ENCODE measurements at regions not wholly inside any gene's neighbourhood (a gene's known extent, or its start where the extent isn't known, plus 50 kb on each side); places are given as distances from the start of the nearest gene placed in this dataset.
A peak's percentile ranks its signal among the peaks of the same experiment; 100 is the strongest.

GRCh38 chr6:125528621-125529041 lies 220.8 kb upstream of the HEY2 start:
- Histone ChIP-seq H3K27ac (ENCODE audit: low read depth, low read length) (no peak overlapping the region), H2AFZ (ENCODE audit: low read length) (no peak overlapping the region), H3K27me3 (ENCODE audit: insufficient read depth, low read length) (no peaks in the 10 kb centered on the region), H3K4me2 (ENCODE audit: insufficient read depth, low read length) (no peak overlapping the region), H3K4me1 (ENCODE audit: insufficient read depth, low read length) (no peaks in the 10 kb centered on the region), H3K4me3 (ENCODE audit: insufficient read depth, low read length) (no peak overlapping the region), H3K9me3 (ENCODE audit: low read depth, low read length) (no peaks in the 10 kb centered on the region), H3K79me2 (ENCODE audit: insufficient read depth, low read length) (no peaks in the 10 kb centered on the region), H3K36me3 (ENCODE audit: insufficient read depth, low read length) (no peaks in the 10 kb centered on the region), H4K20me1 (ENCODE audit: insufficient read depth, low read length) (no peaks in the 10 kb centered on the region)
- DNase-seq (ENCODE audit: insufficient read length, low spot score, missing footprints) = no peak
- TF ChIP-seq CTCF (IDR thresholded peaks at IDR 0.05; ENCODE audit: extremely low read depth, low read depth, low read length) = no peak

GRCh38 chr6:125529061-125529460 lies 220.4 kb upstream of the HEY2 start:
- no peaks in the 10 kb centered on the region for H3K9me3 ChIP-seq (ENCODE audit: low read depth, low read length)
- H3K27me3 ChIP-seq (ENCODE audit: insufficient read depth, low read length) = no peaks in the 10 kb centered on the region
- H3K79me2 ChIP-seq (ENCODE audit: insufficient read depth, low read length) = no peaks in the 10 kb centered on the region
- no peak for TF ChIP-seq CTCF (IDR thresholded peaks at IDR 0.05; ENCODE audit: extremely low read depth, low read depth, low read length)
- no peak overlapping the region for H3K4me2 ChIP-seq (ENCODE audit: insufficient read depth, low read length)
- no peaks in the 10 kb centered on the region for H4K20me1 ChIP-seq (ENCODE audit: insufficient read depth, low read length)
- no peaks in the 10 kb centered on the region for H3K4me1 ChIP-seq (ENCODE audit: insufficient read depth, low read length)
- H3K36me3 ChIP-seq (ENCODE audit: insufficient read depth, low read length) = no peaks in the 10 kb centered on the region
- DNase-seq (ENCODE audit: insufficient read length, low spot score, missing footprints) = no peak
- H3K4me3 ChIP-seq (ENCODE audit: insufficient read depth, low read length) = no peak overlapping the region
- H3K27ac ChIP-seq (ENCODE audit: low read depth, low read length) = no peak overlapping the region
- no peak overlapping the region for H2AFZ ChIP-seq (ENCODE audit: low read length)

GRCh38 chr6:125533710-125534397 lies 215.6 kb upstream of the HEY2 start:
- H3K4me3 ChIP-seq (ENCODE audit: insufficient read depth, low read length) = peak overlapping the region; percentile 62
- peak overlapping the region; percentile 77 for H2AFZ ChIP-seq (ENCODE audit: low read length)
- peaks cover 5% of the 10 kb centered on the region for H3K27me3 ChIP-seq (ENCODE audit: insufficient read depth, low read length)
- no peaks in the 10 kb centered on the region for H3K4me1 ChIP-seq (ENCODE audit: insufficient read depth, low read length)
- DNase-seq (ENCODE audit: insufficient read length, low spot score, missing footprints) = peak; percentile 58
- no peaks in the 10 kb centered on the region for H4K20me1 ChIP-seq (ENCODE audit: insufficient read depth, low read length)
- H3K4me2 ChIP-seq (ENCODE audit: insufficient read depth, low read length) = peak overlapping the region; percentile 72
- H3K27ac ChIP-seq (ENCODE audit: low read depth, low read length) = no peak overlapping the region
- no peaks in the 10 kb centered on the region for H3K9me3 ChIP-seq (ENCODE audit: low read depth, low read length)
- no peaks in the 10 kb centered on the region for H3K79me2 ChIP-seq (ENCODE audit: insufficient read depth, low read length)
- no peak for TF ChIP-seq CTCF (IDR thresholded peaks at IDR 0.05; ENCODE audit: extremely low read depth, low read depth, low read length)
- no peaks in the 10 kb centered on the region for H3K36me3 ChIP-seq (ENCODE audit: insufficient read depth, low read length)

GRCh38 chr6:125534430-125535263 lies 214.8 kb upstream of the HEY2 start:
- Histone ChIP-seq H3K79me2 (ENCODE audit: insufficient read depth, low read length) (no peaks in the 10 kb centered on the region), H3K4me3 (ENCODE audit: insufficient read depth, low read length) (peak overlapping the region; percentile 62), H3K27me3 (ENCODE audit: insufficient read depth, low read length) (peaks cover 5% of the 10 kb centered on the region), H3K27ac (ENCODE audit: low read depth, low read length) (no peak overlapping the region), H4K20me1 (ENCODE audit: insufficient read depth, low read length) (no peaks in the 10 kb centered on the region), H3K4me1 (ENCODE audit: insufficient read depth, low read length) (no peaks in the 10 kb centered on the region), H3K36me3 (ENCODE audit: insufficient read depth, low read length) (no peaks in the 10 kb centered on the region), H3K9me3 (ENCODE audit: low read depth, low read length) (no peaks in the 10 kb centered on the region), H2AFZ (ENCODE audit: low read length) (peak overlapping the region; percentile 77), H3K4me2 (ENCODE audit: insufficient read depth, low read length) (peak overlapping the region; percentile 72)
- DNase-seq (ENCODE audit: insufficient read length, low spot score, missing footprints) = no peak
- TF ChIP-seq CTCF (IDR thresholded peaks at IDR 0.05; ENCODE audit: extremely low read depth, low read depth, low read length) = no peak
